DND-41 (cell line): ENCODE measurements at regions not wholly inside any gene's neighbourhood (a gene's known extent, or its start where the extent isn't known, plus 50 kb on each side); places are given as distances from the start of the nearest gene placed in this dataset.

Source experiments
- ATAC-seq: fragments of 200-7000 bp; cut with Tn5 transposase; 3 replicates; pipeline ENCODE4 v1.9.1; 2021; ENCODE audit warnings: low read depth; ENCODE audit not compliant: insufficient read depth
- DNase-seq: peaks from one replicate; pipeline ENCODE4 v3.0.0-alpha.2; 2020
- H2AFZ ChIP-seq: 2 replicates; pipeline ENCODE4 v1.6.0; 2012; ENCODE audit warnings: low read depth, low read length
- H3K27ac ChIP-seq: 2 replicates; pipeline ENCODE4 v1.5.1; 2012; ENCODE audit warnings: low read length, inconsistent platforms
- H3K27me3 ChIP-seq: fragments of 200-600 bp; sonication (generic); 2 replicates; pipeline ENCODE4 v1.6.0; 2012; ENCODE audit warnings: low read length, mild to moderate bottlenecking, inconsistent platforms; ENCODE audit not compliant: insufficient read depth, poor library complexity
- H3K36me3 ChIP-seq: 2 replicates; pipeline ENCODE4 v1.5.1; 2012; ENCODE audit warnings: low read length, inconsistent platforms; ENCODE audit not compliant: insufficient read depth
- H3K4me1 ChIP-seq: 2 replicates; pipeline ENCODE4 v1.5.1; 2012; ENCODE audit warnings: mild to moderate bottlenecking, low read length; ENCODE audit not compliant: insufficient read depth
- H3K4me2 ChIP-seq: 2 replicates; pipeline ENCODE4 v1.6.0; 2012; ENCODE audit warnings: mild to moderate bottlenecking, moderate library complexity, low read length, inconsistent platforms; ENCODE audit not compliant: insufficient read depth
- H3K4me3 ChIP-seq, 2 experiments: fragments of 200-600 bp in 1 of 2; shearing (Covaris generic) in 1 of 2; 2 replicates each; pipeline ENCODE4 v1.5.1; 2012 to 2016; ENCODE audit warnings: inconsistent platforms in 2 of 2, low read length in 2 of 2, mild to moderate bottlenecking in 2 of 2, low read depth in 1 of 2, moderate library complexity in 1 of 2
- H3K79me2 ChIP-seq: 2 replicates; pipeline ENCODE4 v1.6.0; 2012; ENCODE audit warnings: low read length, inconsistent platforms; ENCODE audit not compliant: insufficient read depth
- H3K9ac ChIP-seq: 2 replicates; pipeline ENCODE4 v1.6.0; 2012; ENCODE audit warnings: low read depth, mild to moderate bottlenecking, inconsistent platforms, low read length, moderate library complexity
- H3K9me3 ChIP-seq: 2 replicates; pipeline ENCODE4 v1.5.1; 2012; ENCODE audit warnings: low read length, moderate library complexity, mild to moderate bottlenecking, inconsistent platforms; ENCODE audit not compliant: insufficient read depth, severe bottlenecking
- H4K20me1 ChIP-seq: 2 replicates; pipeline ENCODE4 v1.6.0; 2012; ENCODE audit warnings: low read length; ENCODE audit not compliant: insufficient read depth
- CTCF ChIP-seq: IDR thresholded peaks from 2 replicates; pipeline ENCODE4 v1.5.1; 2012; ENCODE audit warnings: borderline replicate concordance, low read length, moderate library complexity, mild to moderate bottlenecking; ENCODE audit not compliant: poor library complexity, severe bottlenecking; ENCODE audit errors: extremely low read depth
- EZH2 ChIP-seq: IDR thresholded peaks from 3 replicates; pipeline ENCODE4 v1.6.1; 2012; ENCODE audit warnings: borderline replicate concordance, low read depth, mild to moderate bottlenecking, moderate library complexity, low read length, inconsistent platforms; ENCODE audit not compliant: severe bottlenecking

- Histone ChIP-seq H3K4me1 (no peaks in the 10 kb centered on the region), H3K79me2 (no peaks in the 10 kb centered on the region), H4K20me1 (no peaks in the 10 kb centered on the region), H3K27me3 (no peaks in the 10 kb centered on the region), H3K4me3 (no peak overlapping the region), H3K27ac (no peak overlapping the region), H2AFZ (no peak overlapping the region), H3K9ac (no peak overlapping the region), H3K9me3 (no peaks in the 10 kb centered on the region), H3K4me2 (no peak overlapping the region), H3K36me3 (no peaks in the 10 kb centered on the region)
- ATAC-seq (no peak), DNase-seq (no peak)
- TF ChIP-seq CTCF (no peak), EZH2 (no peak)
These were observed 218.8 kb upstream of the ECI2 start for GRCh38 chr6:4354181-4354580.

- H3K4me2 ChIP-seq = no peak overlapping the region
- no peak overlapping the region for H3K27ac ChIP-seq
- DNase-seq (no peak), ATAC-seq (no peak)
- H2AFZ ChIP-seq = no peak overlapping the region
- H3K36me3 ChIP-seq = no peaks in the 10 kb centered on the region
- H3K9ac ChIP-seq = no peak overlapping the region
- no peaks in the 10 kb centered on the region for H3K9me3 ChIP-seq
- H3K4me1 ChIP-seq = no peaks in the 10 kb centered on the region
- no peaks in the 10 kb centered on the region for H3K27me3 ChIP-seq
- no peaks in the 10 kb centered on the region for H4K20me1 ChIP-seq
- H3K4me3 ChIP-seq = no peak overlapping the region
- no peaks in the 10 kb centered on the region for H3K79me2 ChIP-seq
- TF ChIP-seq CTCF = no peak
- no peak for TF ChIP-seq EZH2
These were observed 217.4 kb upstream of the ECI2 start for GRCh38 chr6:4352731-4353130.

- no peaks in the 10 kb centered on the region for H4K20me1 ChIP-seq
- no peak overlapping the region for H3K4me2 ChIP-seq
- H3K27ac ChIP-seq = no peak overlapping the region
- ATAC-seq (no peak), DNase-seq (no peak)
- H3K4me1 ChIP-seq = no peaks in the 10 kb centered on the region
- H3K4me3 ChIP-seq = no peak overlapping the region
- no peak for TF ChIP-seq EZH2
- TF ChIP-seq CTCF = no peak
- no peak overlapping the region for H2AFZ ChIP-seq
- H3K9ac ChIP-seq = no peak overlapping the region
- H3K79me2 ChIP-seq = no peaks in the 10 kb centered on the region
- H3K36me3 ChIP-seq = no peaks in the 10 kb centered on the region
- H3K27me3 ChIP-seq = no peaks in the 10 kb centered on the region
- H3K9me3 ChIP-seq = no peaks in the 10 kb centered on the region
These were observed 216.9 kb upstream of the ECI2 start for GRCh38 chr6:4352322-4352669.

GRCh38 chr6:4351520-4352321 is 216.3 kb upstream of the ECI2 start:
- no peak overlapping the region for H3K9ac ChIP-seq
- H4K20me1 ChIP-seq = no peaks in the 10 kb centered on the region
- no peaks in the 10 kb centered on the region for H3K4me1 ChIP-seq
- no peak overlapping the region for H3K27ac ChIP-seq
- ATAC-seq (no peak), DNase-seq (no peak)
- H3K4me3 ChIP-seq = no peak overlapping the region
- H3K9me3 ChIP-seq = no peaks in the 10 kb centered on the region
- TF ChIP-seq EZH2 (no peak), CTCF (no peak)
- H3K79me2 ChIP-seq = no peaks in the 10 kb centered on the region
- no peaks in the 10 kb centered on the region for H3K36me3 ChIP-seq
- no peak overlapping the region for H2AFZ ChIP-seq
- H3K27me3 ChIP-seq = no peaks in the 10 kb centered on the region
- H3K4me2 ChIP-seq = no peak overlapping the region
